Natural killer cell (primary cell): ENCODE measurements at regions not wholly inside any gene's neighbourhood (a gene's known extent, or its start where the extent isn't known, plus 50 kb on each side); places are given as distances from the start of the nearest gene placed in this dataset.

ENCODE experiments used
- ATAC-seq, 3 donors: fragments of 150-1000 bp in 2 of 3; fragments of 200-7000 bp in 1 of 3; cut with Tn5 transposase; 1 replicate in 1 of 3; 2 replicates in 2 of 3; pipeline ENCODE4 v1.10.0; 2021; ENCODE audit warnings: mild to moderate bottlenecking in 2 of 3, moderate library complexity in 2 of 3
- DNase-seq, 2 donors: peaks; one replicate each; pipeline versions ENCODE4 v3.0.0 to v3.0.0-alpha.2; 2013 to 2021; ENCODE audit warnings: mixed read lengths in 1 of 2
- H3K27ac ChIP-seq: one replicate; pipeline ENCODE4 v1.5.1; 2013; ENCODE audit warnings: mild to moderate bottlenecking, low read length
- H3K27me3 ChIP-seq: one replicate; pipeline ENCODE4 v1.6.1; 2013; ENCODE audit warnings: low read length; ENCODE audit not compliant: control insufficient read depth, insufficient read depth
- H3K36me3 ChIP-seq: one replicate; pipeline ENCODE4 v1.6.1; 2013; ENCODE audit warnings: low read length; ENCODE audit not compliant: control insufficient read depth, insufficient read depth
- H3K4me1 ChIP-seq: one replicate; pipeline ENCODE4 v1.6.1; 2013; ENCODE audit warnings: low read length; ENCODE audit not compliant: control insufficient read depth, insufficient read depth
- H3K4me3 ChIP-seq: one replicate; pipeline ENCODE4 v1.5.1; 2013; ENCODE audit warnings: low read length
- H3K9me3 ChIP-seq: one replicate; pipeline ENCODE4 v1.6.1; 2013; ENCODE audit warnings: low read length; ENCODE audit not compliant: control insufficient read depth, insufficient read depth
- H3K27ac Mint-ChIP-seq, 2 donors: one replicate each; pipeline ENCODE4 v1.8.0; 2022; ENCODE audit warnings: mild to moderate bottlenecking in 2 of 2, mixed read lengths in 2 of 2, moderate library complexity in 1 of 2
- H3K27me3 Mint-ChIP-seq, 2 donors: one replicate each; pipeline ENCODE4 v1.8.0; 2022; ENCODE audit warnings: low read depth in 2 of 2, mixed read lengths in 2 of 2
- H3K36me3 Mint-ChIP-seq: one replicate; pipeline ENCODE4 v1.8.0; 2022; ENCODE audit warnings: mixed read lengths
- H3K4me1 Mint-ChIP-seq, 2 donors: one replicate each; pipeline ENCODE4 v1.8.0; 2022; ENCODE audit warnings: mixed read lengths in 2 of 2
- H3K4me3 Mint-ChIP-seq: one replicate; pipeline ENCODE4 v1.8.0; 2022; ENCODE audit warnings: mild to moderate bottlenecking, moderate library complexity, mixed read lengths
- H3K9me3 Mint-ChIP-seq, 2 donors: one replicate each; pipeline ENCODE4 v1.8.0; 2022; ENCODE audit warnings: mixed read lengths in 2 of 2
- WGBS: methylation state at CpG from one replicate; pipeline ENCODE4 v1.1.7; 2013; ENCODE audit warnings: missing lambda C conversion rate; ENCODE audit not compliant: insufficient coverage; 5-methylcytosine and 5-hydroxymethylcytosine counted together
- intact Hi-C: fragments of 100-400 bp; cut with micrococcal nuclease; formaldehyde crosslinking; loops from one replicate; pipeline ENCODE4 v1.14.2; 2022
- TF ChIP-seq, protein P1 (sequence below): fragments of 200-600 bp; IDR thresholded peaks from one replicate; pipeline ENCODE4 v1.8.0; 2022; ENCODE audit warnings: antibody characterized with exemption

DNA sequence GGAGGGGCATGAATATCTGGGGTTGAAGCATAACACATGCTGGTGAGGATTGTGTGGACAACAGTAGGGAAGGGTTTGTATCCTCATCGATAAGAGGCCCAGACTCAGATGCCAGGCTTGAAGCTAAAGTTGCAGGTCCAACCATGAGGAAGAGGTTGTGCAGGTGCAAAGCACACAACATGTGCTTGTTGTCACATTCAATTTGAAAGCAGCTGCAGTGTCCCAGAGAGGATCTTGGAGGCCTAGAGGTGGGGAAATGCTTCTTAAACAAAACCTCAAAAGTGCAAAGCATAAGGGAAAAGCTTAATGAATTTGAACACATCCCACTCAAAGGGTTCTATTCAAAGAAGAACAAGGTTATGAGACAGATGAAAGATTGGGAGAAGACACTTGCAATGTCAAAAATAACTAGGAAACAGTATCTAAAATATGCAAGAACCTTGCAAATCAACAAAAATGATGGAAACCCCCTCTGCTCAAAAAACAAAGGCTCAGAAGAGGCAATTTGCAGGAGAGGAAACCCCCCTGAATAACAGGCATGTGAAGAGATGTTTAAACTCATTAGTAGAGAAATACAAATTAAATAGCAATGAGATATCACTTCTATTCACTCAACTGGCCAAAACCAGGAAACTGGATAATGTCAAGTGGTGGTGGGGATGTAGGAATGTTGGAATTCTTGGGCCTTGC, 187.1 kb downstream of the KATNAL1 start:
- no peak overlapping the region for H3K27ac Mint-ChIP-seq
- Histone ChIP-seq H3K4me1 (peaks cover 24% of the 10 kb centered on the region), H3K4me3 (no peak overlapping the region), H3K27me3 (no peaks in the 10 kb centered on the region), H3K27ac (no peak overlapping the region), H3K9me3 (no peaks in the 10 kb centered on the region), H3K36me3 (no peaks in the 10 kb centered on the region)
- H3K27me3 Mint-ChIP-seq, result peaks cover 0 to 2% of the 10 kb centered on the region in 2 donors
- H3K9me3 Mint-ChIP-seq, result no peaks in the 10 kb centered on the region
- ATAC-seq, result no peak
- H3K4me3 Mint-ChIP-seq, result peak overlapping the region; percentile 11
- DNase-seq, result peak in 1 of 2 donors; percentile 47
- intact Hi-C loops, result no loop called here
- TF ChIP-seq, protein P1, sequence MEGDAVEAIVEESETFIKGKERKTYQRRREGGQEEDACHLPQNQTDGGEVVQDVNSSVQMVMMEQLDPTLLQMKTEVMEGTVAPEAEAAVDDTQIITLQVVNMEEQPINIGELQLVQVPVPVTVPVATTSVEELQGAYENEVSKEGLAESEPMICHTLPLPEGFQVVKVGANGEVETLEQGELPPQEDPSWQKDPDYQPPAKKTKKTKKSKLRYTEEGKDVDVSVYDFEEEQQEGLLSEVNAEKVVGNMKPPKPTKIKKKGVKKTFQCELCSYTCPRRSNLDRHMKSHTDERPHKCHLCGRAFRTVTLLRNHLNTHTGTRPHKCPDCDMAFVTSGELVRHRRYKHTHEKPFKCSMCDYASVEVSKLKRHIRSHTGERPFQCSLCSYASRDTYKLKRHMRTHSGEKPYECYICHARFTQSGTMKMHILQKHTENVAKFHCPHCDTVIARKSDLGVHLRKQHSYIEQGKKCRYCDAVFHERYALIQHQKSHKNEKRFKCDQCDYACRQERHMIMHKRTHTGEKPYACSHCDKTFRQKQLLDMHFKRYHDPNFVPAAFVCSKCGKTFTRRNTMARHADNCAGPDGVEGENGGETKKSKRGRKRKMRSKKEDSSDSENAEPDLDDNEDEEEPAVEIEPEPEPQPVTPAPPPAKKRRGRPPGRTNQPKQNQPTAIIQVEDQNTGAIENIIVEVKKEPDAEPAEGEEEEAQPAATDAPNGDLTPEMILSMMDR, result no peak
- H3K4me1 Mint-ChIP-seq, result peaks cover 45 to 46% of the 10 kb centered on the region in 2 donors
- 70% methylated on average over 1 of the region's 1 CpG for WGBS
- no peaks in the 10 kb centered on the region for H3K36me3 Mint-ChIP-seq

DNA sequence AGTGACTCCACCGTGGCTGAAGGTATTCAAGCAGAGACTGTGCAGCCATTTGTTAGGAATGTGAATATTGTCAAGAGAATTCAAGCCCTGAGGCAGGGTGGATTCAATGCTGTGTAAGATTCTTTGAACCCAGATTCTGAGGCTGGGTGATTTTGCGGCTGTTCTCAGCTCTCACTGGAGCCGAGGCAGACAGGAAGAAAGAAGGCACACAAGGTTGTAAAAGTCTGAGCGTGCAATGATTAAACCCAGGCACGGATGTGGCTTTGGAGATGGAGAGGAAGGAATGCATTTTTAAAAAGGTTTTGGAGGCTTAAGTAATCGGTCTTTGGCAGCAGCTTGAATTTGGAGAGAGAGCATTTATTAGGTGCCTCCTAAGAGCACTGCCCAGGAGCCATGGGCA, 187.9 kb downstream of the KATNAL1 start:
- Histone ChIP-seq H3K9me3 (no peaks in the 10 kb centered on the region), H3K27me3 (no peaks in the 10 kb centered on the region), H3K4me1 (peaks cover 29% of the 10 kb centered on the region), H3K4me3 (no peak overlapping the region), H3K27ac (no peak overlapping the region), H3K36me3 (no peaks in the 10 kb centered on the region)
- no peaks in the 10 kb centered on the region for H3K36me3 Mint-ChIP-seq
- intact Hi-C loops, result loop anchor here (10.0 kb wide), 2 partner anchors 195 to 525 kb away; partner anchors contain the start of gene SLC7A1
- TF ChIP-seq, protein P1, result no peak
- H3K4me3 Mint-ChIP-seq, result peak overlapping the region; percentile 11
- DNase-seq (peak in 1 of 2 donors; percentile 65), ATAC-seq (no peak)
- no peaks in the 10 kb centered on the region for H3K9me3 Mint-ChIP-seq
- peak overlapping the region in 1 of 2 donors; percentile 14 for H3K27ac Mint-ChIP-seq
- H3K27me3 Mint-ChIP-seq, result peaks cover 0 to 2% of the 10 kb centered on the region in 2 donors
- peaks cover 50% of the 10 kb centered on the region in 2 donors for H3K4me1 Mint-ChIP-seq
- 14% methylated on average over 6 of the region's 6 CpGs for WGBS

DNA sequence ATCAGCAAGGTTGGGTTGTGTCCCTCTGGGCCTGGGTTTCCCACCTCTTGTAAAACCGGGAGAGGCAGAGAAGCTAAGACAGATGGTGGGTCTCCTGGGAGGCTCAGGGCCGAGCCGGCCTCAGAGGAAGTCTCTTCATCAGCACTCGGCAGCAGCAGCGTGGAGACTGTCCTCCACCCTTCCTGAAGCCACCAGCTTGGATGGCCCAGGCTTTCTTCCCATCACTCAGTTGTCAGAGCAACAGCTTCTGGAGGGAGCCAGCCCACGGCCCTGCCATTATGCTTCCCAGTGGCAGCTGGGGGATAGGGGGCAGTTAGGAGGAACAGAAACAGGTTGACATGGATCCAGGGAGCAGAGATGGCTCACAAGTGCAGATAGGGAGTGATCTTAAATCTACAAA, 191.0 kb downstream of the KATNAL1 start:
- Histone ChIP-seq H3K4me1 (peaks cover 31% of the 10 kb centered on the region), H3K27me3 (no peaks in the 10 kb centered on the region), H3K9me3 (no peaks in the 10 kb centered on the region), H3K36me3 (no peaks in the 10 kb centered on the region), H3K4me3 (no peak overlapping the region), H3K27ac (no peak overlapping the region)
- Mint-ChIP-seq H3K4me3 (no peak overlapping the region), H3K4me1 (peaks cover 38 to 43% of the 10 kb centered on the region in 2 donors), H3K27me3 (peaks cover 6 to 8% of the 10 kb centered on the region in 2 donors), H3K27ac (peak overlapping the region in 1 of 2 donors; percentile 33), H3K36me3 (no peaks in the 10 kb centered on the region), H3K9me3 (no peaks in the 10 kb centered on the region)
- DNase-seq (no peak), ATAC-seq (no peak)
- TF ChIP-seq, protein P1, result no peak
- 81% methylated on average over 6 of the region's 6 CpGs for WGBS
- intact Hi-C loops, result loop anchor here (10.0 kb wide), 2 partner anchors 192 to 522 kb away; partner anchors contain the start of gene SLC7A1

DNA sequence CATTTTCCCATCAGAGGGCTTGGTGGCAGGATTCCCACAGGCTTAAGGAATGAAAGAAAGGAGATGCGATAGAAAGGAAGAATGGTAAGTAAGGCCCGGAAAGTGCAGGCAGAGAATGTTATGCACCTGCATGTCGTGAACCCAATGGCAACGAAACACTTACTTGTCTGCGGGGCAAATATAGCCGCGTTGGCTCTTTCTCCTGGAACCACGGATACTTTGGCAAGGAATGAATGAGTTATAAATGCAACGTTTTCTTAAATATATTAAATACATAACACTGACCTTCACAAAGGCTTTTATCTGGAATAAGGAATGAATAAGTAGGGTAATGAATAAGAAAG, 192.1 kb downstream of the KATNAL1 start:
- ATAC-seq (no peak), DNase-seq (no peak)
- 42% methylated on average over 7 of the region's 9 CpGs for WGBS
- Histone ChIP-seq H3K27ac (no peak overlapping the region), H3K4me1 (peaks cover 25% of the 10 kb centered on the region), H3K36me3 (no peaks in the 10 kb centered on the region), H3K27me3 (no peaks in the 10 kb centered on the region), H3K4me3 (peak overlapping the region; percentile 9), H3K9me3 (no peaks in the 10 kb centered on the region)
- H3K4me3 Mint-ChIP-seq, result peak overlapping the region; percentile 79
- no peaks in the 10 kb centered on the region for H3K36me3 Mint-ChIP-seq
- no peaks in the 10 kb centered on the region for H3K9me3 Mint-ChIP-seq
- H3K4me1 Mint-ChIP-seq, result peaks cover 29 to 34% of the 10 kb centered on the region in 2 donors
- peaks cover 8% of the 10 kb centered on the region in 2 donors for H3K27me3 Mint-ChIP-seq
- TF ChIP-seq, protein P1, result no peak
- H3K27ac Mint-ChIP-seq, result peak overlapping the region; percentile 52 to 85
- intact Hi-C loops, result loop anchor here (1.0 to 10.0 kb wide), 3 partner anchors 190 to 607 kb away; partner anchors contain the start of gene SLC7A1
